ENCODE measurements at regions not wholly inside any gene's neighbourhood (a gene's known extent, or its start where the extent isn't known, plus 50 kb on each side); places are given as distances from the start of the nearest gene placed in this dataset.

DNA sequence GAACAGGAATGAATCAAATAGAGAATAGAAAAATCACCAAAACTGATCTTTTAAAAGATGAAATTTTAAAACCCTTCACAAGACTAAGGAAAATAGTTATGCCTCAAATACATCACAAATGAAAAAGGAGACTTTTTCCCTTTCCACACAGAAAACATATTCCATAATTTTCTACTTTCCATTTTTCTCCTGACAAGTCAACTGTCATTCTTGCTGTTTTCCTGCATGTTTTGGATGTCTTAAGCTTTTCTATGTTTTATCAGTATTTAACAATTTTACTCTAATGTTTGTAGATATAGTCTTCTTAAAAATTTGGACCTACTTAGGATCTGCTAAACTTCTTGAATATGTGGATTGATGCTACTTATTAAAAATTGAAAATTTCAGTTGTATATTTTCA, 810.8 kb downstream of the OLFM4 start:
- no peak for TF ChIP-seq EZH2 (IDR thresholded peaks at IDR 0.05; ENCODE audit: borderline replicate concordance, low read depth, low read length, severe bottlenecking)
- TF ChIP-seq, protein P1, sequence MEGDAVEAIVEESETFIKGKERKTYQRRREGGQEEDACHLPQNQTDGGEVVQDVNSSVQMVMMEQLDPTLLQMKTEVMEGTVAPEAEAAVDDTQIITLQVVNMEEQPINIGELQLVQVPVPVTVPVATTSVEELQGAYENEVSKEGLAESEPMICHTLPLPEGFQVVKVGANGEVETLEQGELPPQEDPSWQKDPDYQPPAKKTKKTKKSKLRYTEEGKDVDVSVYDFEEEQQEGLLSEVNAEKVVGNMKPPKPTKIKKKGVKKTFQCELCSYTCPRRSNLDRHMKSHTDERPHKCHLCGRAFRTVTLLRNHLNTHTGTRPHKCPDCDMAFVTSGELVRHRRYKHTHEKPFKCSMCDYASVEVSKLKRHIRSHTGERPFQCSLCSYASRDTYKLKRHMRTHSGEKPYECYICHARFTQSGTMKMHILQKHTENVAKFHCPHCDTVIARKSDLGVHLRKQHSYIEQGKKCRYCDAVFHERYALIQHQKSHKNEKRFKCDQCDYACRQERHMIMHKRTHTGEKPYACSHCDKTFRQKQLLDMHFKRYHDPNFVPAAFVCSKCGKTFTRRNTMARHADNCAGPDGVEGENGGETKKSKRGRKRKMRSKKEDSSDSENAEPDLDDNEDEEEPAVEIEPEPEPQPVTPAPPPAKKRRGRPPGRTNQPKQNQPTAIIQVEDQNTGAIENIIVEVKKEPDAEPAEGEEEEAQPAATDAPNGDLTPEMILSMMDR (IDR thresholded peaks at IDR 0.05; ENCODE audit: borderline replicate concordance, extremely low read depth, low read length, poor library complexity, severe bottlenecking): no peak
- Histone ChIP-seq H3K27ac (ENCODE audit: low read length) (no peak overlapping the region), H2AFZ (ENCODE audit: low read depth, low read length) (no peak overlapping the region), H3K79me2 (ENCODE audit: insufficient read depth, low read length) (no peaks in the 10 kb centered on the region), H3K4me3 (ENCODE audit: low read depth in 1 of 2, low read length in 2 of 2) (no peak overlapping the region), H3K9ac (ENCODE audit: low read depth, low read length) (no peak overlapping the region), H3K9me3 (ENCODE audit: insufficient read depth, low read length, severe bottlenecking) (no peaks in the 10 kb centered on the region), H3K27me3 (ENCODE audit: insufficient read depth, low read length, poor library complexity) (no peaks in the 10 kb centered on the region), H3K36me3 (ENCODE audit: insufficient read depth, low read length) (no peaks in the 10 kb centered on the region), H4K20me1 (ENCODE audit: insufficient read depth, low read length) (no peaks in the 10 kb centered on the region), H3K4me1 (ENCODE audit: insufficient read depth, low read length) (no peaks in the 10 kb centered on the region), H3K4me2 (ENCODE audit: insufficient read depth, low read length) (no peak overlapping the region)
- ATAC-seq (ENCODE audit: insufficient read depth, low read depth) (no peak), DNase-seq (no peak)

DNA sequence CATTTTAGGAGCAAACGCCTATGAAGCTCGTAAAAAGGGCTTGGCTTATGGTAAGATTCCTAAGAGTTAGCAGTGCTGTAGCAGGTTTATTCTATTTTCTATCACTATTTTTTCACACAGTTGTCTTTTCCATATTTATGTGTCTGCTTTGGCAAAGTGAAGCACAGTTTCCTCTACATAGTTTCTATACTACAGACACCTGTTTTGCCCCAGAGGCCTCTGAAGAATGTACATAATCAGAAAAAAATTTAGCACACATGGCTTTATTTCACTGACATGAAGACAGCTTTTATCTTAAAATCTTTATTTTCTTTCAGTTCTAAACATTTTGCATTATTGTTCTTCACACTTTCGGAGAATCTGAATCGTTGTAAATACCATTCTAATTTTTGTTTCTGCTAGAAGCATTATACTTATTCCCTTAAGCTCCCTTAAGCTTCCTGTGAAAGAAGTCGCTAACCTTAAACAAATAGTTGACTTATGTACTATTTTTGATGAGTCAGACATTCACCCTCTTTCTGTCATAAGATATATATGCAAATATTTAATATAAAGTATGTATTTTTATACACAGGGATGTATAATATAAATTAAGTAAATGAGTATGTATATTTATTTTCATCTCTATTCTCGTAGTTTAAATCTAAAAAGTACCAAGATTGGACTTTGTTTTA, 816.0 kb downstream of the OLFM4 start:
- Histone ChIP-seq H3K27ac (ENCODE audit: low read length) (no peak overlapping the region), H3K9me3 (ENCODE audit: insufficient read depth, low read length, severe bottlenecking) (no peaks in the 10 kb centered on the region), H3K4me3 (ENCODE audit: low read depth in 1 of 2, low read length in 2 of 2) (no peak overlapping the region), H4K20me1 (ENCODE audit: insufficient read depth, low read length) (no peaks in the 10 kb centered on the region), H3K9ac (ENCODE audit: low read depth, low read length) (no peak overlapping the region), H3K27me3 (ENCODE audit: insufficient read depth, low read length, poor library complexity) (no peaks in the 10 kb centered on the region), H3K4me1 (ENCODE audit: insufficient read depth, low read length) (no peaks in the 10 kb centered on the region), H3K4me2 (ENCODE audit: insufficient read depth, low read length) (no peak overlapping the region), H3K79me2 (ENCODE audit: insufficient read depth, low read length) (no peaks in the 10 kb centered on the region), H2AFZ (ENCODE audit: low read depth, low read length) (no peak overlapping the region), H3K36me3 (ENCODE audit: insufficient read depth, low read length) (no peaks in the 10 kb centered on the region)
- no peak for ATAC-seq (ENCODE audit: insufficient read depth, low read depth)
- DNase-seq: no peak
- TF ChIP-seq EZH2 (IDR thresholded peaks at IDR 0.05; ENCODE audit: borderline replicate concordance, low read depth, low read length, severe bottlenecking): no peak
- TF ChIP-seq, protein P1 (IDR thresholded peaks at IDR 0.05; ENCODE audit: borderline replicate concordance, extremely low read depth, low read length, poor library complexity, severe bottlenecking): no peak

DNA sequence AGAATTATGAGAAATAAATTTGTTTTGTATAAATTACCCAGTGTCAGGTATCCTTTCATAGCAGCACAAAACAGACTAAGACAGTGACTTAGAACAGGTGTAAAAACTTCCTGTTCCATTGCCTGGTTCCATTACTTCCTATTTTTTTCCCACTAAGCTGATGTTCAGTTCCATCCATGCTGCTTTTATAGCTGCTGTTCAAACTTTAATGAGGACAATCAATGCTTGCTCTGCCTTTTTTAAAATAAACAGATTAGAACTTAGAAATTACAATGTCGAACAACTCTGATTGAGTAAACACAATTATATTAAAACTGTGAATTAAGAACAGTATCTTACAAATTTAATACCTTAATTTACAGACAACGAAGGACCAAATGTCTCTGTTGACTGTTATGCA, 818.9 kb downstream of the OLFM4 start:
- H3K4me2 ChIP-seq (ENCODE audit: insufficient read depth, low read length): no peak overlapping the region
- no peaks in the 10 kb centered on the region for H3K79me2 ChIP-seq (ENCODE audit: insufficient read depth, low read length)
- H3K36me3 ChIP-seq (ENCODE audit: insufficient read depth, low read length): no peaks in the 10 kb centered on the region
- TF ChIP-seq, protein P1 (IDR thresholded peaks at IDR 0.05; ENCODE audit: borderline replicate concordance, extremely low read depth, low read length, poor library complexity, severe bottlenecking): no peak
- TF ChIP-seq EZH2 (IDR thresholded peaks at IDR 0.05; ENCODE audit: borderline replicate concordance, low read depth, low read length, severe bottlenecking): no peak
- no peaks in the 10 kb centered on the region for H3K9me3 ChIP-seq (ENCODE audit: insufficient read depth, low read length, severe bottlenecking)
- H4K20me1 ChIP-seq (ENCODE audit: insufficient read depth, low read length): no peaks in the 10 kb centered on the region
- no peaks in the 10 kb centered on the region for H3K27me3 ChIP-seq (ENCODE audit: insufficient read depth, low read length, poor library complexity)
- no peak overlapping the region for H3K27ac ChIP-seq (ENCODE audit: low read length)
- no peak for DNase-seq
- H3K4me3 ChIP-seq (ENCODE audit: low read depth in 1 of 2, low read length in 2 of 2): no peak overlapping the region
- no peak overlapping the region for H2AFZ ChIP-seq (ENCODE audit: low read depth, low read length)
- no peaks in the 10 kb centered on the region for H3K4me1 ChIP-seq (ENCODE audit: insufficient read depth, low read length)
- no peak overlapping the region for H3K9ac ChIP-seq (ENCODE audit: low read depth, low read length)
- no peak for ATAC-seq (ENCODE audit: insufficient read depth, low read depth)
